Thymus (tissue), 11 donors: ENCODE measurements at regions not wholly inside any gene's neighbourhood (a gene's known extent, or its start where the extent isn't known, plus 50 kb on each side); places are given as distances from the start of the nearest gene placed in this dataset.

Experiments used
- DNase-seq, 9 donors: peaks; one replicate each; pipeline ENCODE4 v3.0.0-alpha.2; 2013; ENCODE audit warnings: low spot score in 9 of 9, low read depth in 6 of 9, missing footprints in 1 of 9
- H3K27ac ChIP-seq, 2 donors: one replicate each; pipeline ENCODE4 v1.5.1; 2013; ENCODE audit warnings: control low read depth in 1 of 2, low read depth in 1 of 2, low read length in 1 of 2, mild to moderate bottlenecking in 1 of 2, moderate library complexity in 1 of 2
- H3K27me3 ChIP-seq, 2 donors: one replicate each; pipeline ENCODE4 v1.5.1; 2013; ENCODE audit warnings: low read length in 1 of 2; ENCODE audit not compliant: control insufficient read depth in 2 of 2, insufficient read depth in 1 of 2
- H3K36me3 ChIP-seq, 2 donors: one replicate each; pipeline ENCODE4 v1.5.1; 2013; ENCODE audit warnings: low read length in 1 of 2, mild to moderate bottlenecking in 1 of 2, moderate library complexity in 1 of 2; ENCODE audit not compliant: control insufficient read depth in 2 of 2, insufficient read depth in 2 of 2
- H3K4me1 ChIP-seq, 2 donors: one replicate each; pipeline ENCODE4 v1.5.1; 2013; ENCODE audit warnings: low read length in 2 of 2; ENCODE audit not compliant: control insufficient read depth in 2 of 2, insufficient read depth in 2 of 2
- H3K4me3 ChIP-seq, 2 donors: one replicate each; pipeline ENCODE4 v1.5.1; 2013; ENCODE audit warnings: low read length in 2 of 2, control low read depth in 1 of 2, mild to moderate bottlenecking in 1 of 2
- H3K9me3 ChIP-seq, 2 donors: one replicate each; pipeline ENCODE4 v1.5.1; 2013; ENCODE audit warnings: low read length in 1 of 2, mild to moderate bottlenecking in 1 of 2; ENCODE audit not compliant: control insufficient read depth in 2 of 2, insufficient read depth in 1 of 2
- WGBS: extraction: QIAGEN DNeasy Blood & Tissue Kit; methylation state at CpG from one replicate; pipeline ENCODE4 v1.1.7; 2013; 5-methylcytosine and 5-hydroxymethylcytosine counted together
- donor health status: healthy.

DNA sequence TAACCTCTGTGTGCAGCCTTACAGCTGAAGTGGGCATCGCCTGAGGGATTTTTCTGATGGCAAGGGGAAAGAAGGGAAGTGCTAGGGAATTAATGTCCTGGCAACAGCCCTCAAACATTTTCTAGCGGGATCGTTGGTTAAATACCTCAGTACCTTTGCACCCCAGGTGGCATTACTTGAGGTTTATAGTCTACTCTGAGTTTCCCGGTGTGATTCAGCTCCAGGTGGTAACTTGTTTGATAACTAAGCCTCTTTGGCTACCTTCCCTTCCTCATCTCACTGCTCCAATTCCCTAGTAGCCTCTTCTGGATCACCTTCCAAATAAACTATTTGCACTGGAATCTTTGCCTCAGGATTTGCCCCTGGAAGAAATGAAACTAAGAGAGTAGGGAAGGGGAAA is 237.0 kb upstream of the SSTR1 start:
- WGBS, result 92% methylated on average over 4 of the region's 4 CpGs
- Histone ChIP-seq H3K4me3 (no peak overlapping the region), H3K36me3 (no peaks in the 10 kb centered on the region), H3K27ac (no peak overlapping the region), H3K27me3 (no peaks in the 10 kb centered on the region), H3K4me1 (peaks cover 2 to 3% of the 10 kb centered on the region in 2 donors), H3K9me3 (no peaks in the 10 kb centered on the region)
- DNase-seq, result no peak

DNA sequence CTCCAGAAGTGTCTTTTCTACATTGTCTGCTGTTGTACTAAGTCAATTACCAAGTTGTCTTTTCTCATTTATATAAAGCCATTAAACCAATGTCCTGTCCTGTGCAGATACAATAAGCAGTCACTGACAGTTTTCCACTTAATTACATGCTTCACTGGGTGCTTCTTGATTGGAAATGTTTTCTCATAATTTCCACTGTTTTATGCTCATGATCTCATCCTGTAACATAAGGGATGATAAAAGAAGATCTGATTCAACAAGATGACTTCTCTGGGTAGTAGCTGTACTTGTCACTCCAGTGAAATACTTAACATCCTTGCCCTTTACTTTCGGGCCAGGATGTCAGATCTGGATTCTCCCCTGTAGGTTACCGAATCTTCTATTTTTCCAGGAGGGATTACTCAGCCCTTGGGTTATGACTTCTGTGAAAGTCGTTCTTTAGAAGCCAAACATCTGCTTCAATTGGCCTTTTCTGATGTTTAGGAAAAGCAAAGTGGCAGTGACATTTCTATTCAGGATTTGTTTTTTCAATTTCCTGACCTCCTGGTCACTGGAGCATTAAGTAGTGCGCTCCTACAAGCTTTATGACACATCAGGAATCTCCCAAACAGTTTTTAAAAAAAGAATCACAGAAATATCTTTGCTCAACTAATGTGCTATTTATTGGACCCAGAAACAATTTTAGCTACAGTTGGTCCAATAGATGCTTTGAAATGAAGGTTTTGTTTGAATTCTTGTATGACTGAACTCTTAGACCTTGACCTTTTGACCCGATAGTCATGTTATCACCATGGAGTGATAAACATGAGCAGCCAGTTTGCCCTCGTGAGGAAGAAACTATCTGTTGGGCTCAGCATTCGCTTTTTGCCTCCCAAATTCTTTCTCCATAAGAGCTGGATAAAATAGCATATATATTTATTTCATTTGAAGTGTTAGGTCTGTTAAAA is 234.5 kb upstream of the SSTR1 start:
- Histone ChIP-seq H3K9me3 (no peaks in the 10 kb centered on the region), H3K36me3 (no peaks in the 10 kb centered on the region), H3K4me1 (peaks cover 2 to 3% of the 10 kb centered on the region in 2 donors), H3K27ac (no peak overlapping the region), H3K4me3 (no peak overlapping the region), H3K27me3 (no peaks in the 10 kb centered on the region)
- no peak for DNase-seq
- WGBS, result 93% methylated on average over 7 of the region's 7 CpGs

DNA sequence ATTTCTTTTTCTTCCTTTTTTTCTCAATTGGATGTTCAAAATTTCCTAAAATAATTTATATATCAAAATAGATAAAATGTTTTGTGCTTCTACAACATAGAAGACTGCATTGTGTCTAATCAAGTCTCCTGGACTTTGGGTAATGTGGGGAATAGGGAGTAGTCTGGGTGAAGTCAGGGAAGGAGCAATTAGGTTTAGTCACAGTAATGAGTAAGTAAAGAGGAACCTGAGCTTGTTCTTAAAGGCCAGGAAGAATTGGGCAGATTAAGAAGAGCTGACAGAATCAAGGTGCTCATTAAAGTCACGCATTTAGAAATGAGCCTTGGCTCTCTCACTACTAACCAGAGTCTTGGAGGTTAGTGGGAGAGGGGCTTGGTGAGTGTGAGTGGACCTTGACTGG is 233.3 kb upstream of the SSTR1 start:
- Histone ChIP-seq H3K4me3 (no peak overlapping the region), H3K9me3 (no peaks in the 10 kb centered on the region), H3K27me3 (no peaks in the 10 kb centered on the region), H3K27ac (no peak overlapping the region), H3K4me1 (peaks cover 1 to 2% of the 10 kb centered on the region in 2 donors), H3K36me3 (no peaks in the 10 kb centered on the region)
- 100% methylated on average over 1 of the region's 1 CpG for WGBS
- no peak for DNase-seq

DNA sequence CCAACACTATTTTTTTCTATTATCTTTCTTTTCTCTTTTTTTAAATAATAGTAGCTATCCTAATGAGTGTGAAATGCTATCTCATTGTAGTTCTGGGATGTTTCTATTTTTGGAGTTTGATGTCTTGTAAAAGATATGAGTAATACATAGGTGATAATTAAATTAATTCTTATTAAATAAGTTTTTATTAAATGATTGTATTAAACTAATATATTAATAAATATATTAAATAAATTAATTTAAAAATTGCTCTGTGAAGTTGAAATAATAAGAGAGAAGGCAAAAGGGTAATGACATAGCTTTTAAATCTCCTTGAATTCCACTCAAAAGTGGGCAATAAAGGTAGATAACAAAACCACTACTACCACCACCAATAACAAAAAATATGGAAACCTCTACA is 230.2 kb upstream of the SSTR1 start:
- Histone ChIP-seq H3K9me3 (no peaks in the 10 kb centered on the region), H3K4me3 (no peak overlapping the region), H3K36me3 (no peaks in the 10 kb centered on the region), H3K27ac (no peak overlapping the region), H3K27me3 (no peaks in the 10 kb centered on the region), H3K4me1 (no peaks in the 10 kb centered on the region)
- DNase-seq, result no peak

DNA sequence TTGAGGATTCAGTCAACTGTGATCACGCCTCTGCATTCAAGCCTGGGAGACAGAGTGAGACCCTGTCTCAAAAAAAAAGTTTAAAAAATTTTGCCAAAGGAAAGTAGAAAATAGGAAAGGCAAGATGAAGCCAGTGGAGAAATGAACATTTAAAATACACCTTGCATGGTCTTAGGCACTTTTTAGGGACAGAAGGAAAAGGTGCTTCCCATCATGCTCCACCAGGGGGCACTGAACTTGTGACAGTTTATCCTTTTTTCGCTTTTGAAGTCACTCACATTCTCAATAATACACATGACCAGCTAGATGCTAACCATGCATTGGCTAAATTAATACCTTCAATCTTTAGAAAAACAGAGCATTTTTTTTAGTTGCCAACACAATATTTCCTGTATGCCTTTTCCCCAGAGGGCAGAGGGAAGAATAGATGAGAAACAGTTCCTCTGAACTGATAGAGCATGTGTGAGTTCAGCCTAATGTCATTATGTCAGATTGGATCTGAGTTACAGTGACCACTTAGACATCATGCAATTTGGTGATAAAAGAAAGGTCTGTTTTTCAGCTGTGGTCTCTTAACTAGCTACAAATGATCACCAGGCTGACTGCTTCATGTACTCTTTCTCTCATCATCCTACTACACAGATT is 221.8 kb upstream of the SSTR1 start:
- WGBS, result 55% methylated on average over 2 of the region's 2 CpGs
- no peak overlapping the region for H3K4me3 ChIP-seq
- DNase-seq, result peak in 7 of 9 donors; percentile 3 to 69 (median 19)

DNA sequence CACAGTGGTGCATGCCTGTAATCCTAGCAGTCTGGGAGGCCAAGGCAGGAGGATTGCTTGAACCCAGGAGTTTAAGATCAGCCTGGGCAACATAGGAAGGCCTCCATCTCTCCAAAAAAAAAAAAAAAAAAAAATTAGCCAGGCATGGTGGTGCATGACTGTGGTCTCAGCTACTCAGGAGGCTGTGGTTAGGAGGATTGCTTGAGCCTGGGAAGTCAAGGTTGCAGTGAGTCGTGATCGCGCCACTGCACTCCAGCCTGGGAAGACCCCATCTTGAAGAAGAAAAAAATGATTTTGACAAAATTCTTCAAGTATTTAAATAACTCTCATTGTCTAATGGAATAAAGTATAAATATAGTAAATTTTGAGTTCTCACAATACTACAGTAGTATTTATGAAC is 219.2 kb upstream of the SSTR1 start:
- DNase-seq, result no peak
- Histone ChIP-seq H3K36me3 (no peaks in the 10 kb centered on the region), H3K4me1 (no peaks in the 10 kb centered on the region), H3K27me3 (no peaks in the 10 kb centered on the region), H3K27ac (no peak overlapping the region), H3K9me3 (no peaks in the 10 kb centered on the region), H3K4me3 (no peak overlapping the region)
- WGBS, result 95% methylated on average over 3 of the region's 3 CpGs

More for the DNA sequence above, 221.8 kb upstream of the SSTR1 start:
- Histone ChIP-seq H3K36me3 (no peaks in the 10 kb centered on the region), H3K27me3 (no peaks in the 10 kb centered on the region), H3K4me1 (no peaks in the 10 kb centered on the region), H3K27ac (no peak overlapping the region), H3K9me3 (no peaks in the 10 kb centered on the region)

DNA sequence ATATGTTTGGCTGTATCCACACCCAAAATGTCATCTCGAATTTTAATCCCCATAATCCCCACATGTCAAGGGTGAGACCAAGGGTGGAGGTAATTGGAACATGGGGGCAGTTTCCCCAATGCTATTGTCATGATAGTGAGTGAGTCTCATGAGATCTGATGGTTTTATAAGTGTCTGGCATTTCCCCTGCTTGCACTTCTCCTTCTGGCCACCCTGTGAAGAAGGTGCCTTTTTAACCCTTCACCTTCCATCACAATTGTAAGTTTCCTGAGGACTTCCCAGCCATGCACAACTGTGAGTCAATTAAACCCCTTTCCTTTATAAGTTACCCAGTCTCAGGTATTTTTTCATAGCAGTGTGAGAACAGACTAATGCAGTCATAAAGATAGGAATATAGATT is 216.7 kb upstream of the SSTR1 start:
- 87% methylated on average over 1 of the region's 1 CpG for WGBS
- Histone ChIP-seq H3K4me1 (no peaks in the 10 kb centered on the region), H3K36me3 (no peaks in the 10 kb centered on the region), H3K27ac (no peak overlapping the region), H3K9me3 (no peaks in the 10 kb centered on the region), H3K27me3 (no peaks in the 10 kb centered on the region), H3K4me3 (no peak overlapping the region)
- no peak for DNase-seq

DNA sequence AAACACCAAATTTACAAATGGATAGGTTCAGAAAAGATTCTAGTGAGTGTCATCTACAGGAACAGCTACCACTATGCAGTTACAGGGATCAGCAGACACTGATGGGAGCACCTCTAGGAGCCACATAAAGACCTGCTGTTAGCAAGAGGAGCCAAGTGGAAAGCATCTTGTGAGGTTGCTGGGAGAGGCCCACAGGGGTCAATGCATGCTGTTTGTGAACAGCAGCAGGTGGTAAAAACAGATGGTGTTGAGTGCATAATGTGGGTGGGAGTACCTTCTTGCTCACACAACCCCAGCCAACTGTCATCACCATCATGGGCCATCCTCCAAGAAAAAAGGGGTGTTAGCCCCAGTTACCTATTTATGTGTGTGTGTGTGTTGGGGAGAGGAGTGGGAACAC is 215.2 kb upstream of the SSTR1 start:
- Histone ChIP-seq H3K4me3 (no peak overlapping the region), H3K9me3 (no peaks in the 10 kb centered on the region), H3K27me3 (no peaks in the 10 kb centered on the region), H3K4me1 (no peaks in the 10 kb centered on the region), H3K27ac (no peak overlapping the region), H3K36me3 (no peaks in the 10 kb centered on the region)
- peak in 1 of 9 donors; percentile 1 for DNase-seq

DNA sequence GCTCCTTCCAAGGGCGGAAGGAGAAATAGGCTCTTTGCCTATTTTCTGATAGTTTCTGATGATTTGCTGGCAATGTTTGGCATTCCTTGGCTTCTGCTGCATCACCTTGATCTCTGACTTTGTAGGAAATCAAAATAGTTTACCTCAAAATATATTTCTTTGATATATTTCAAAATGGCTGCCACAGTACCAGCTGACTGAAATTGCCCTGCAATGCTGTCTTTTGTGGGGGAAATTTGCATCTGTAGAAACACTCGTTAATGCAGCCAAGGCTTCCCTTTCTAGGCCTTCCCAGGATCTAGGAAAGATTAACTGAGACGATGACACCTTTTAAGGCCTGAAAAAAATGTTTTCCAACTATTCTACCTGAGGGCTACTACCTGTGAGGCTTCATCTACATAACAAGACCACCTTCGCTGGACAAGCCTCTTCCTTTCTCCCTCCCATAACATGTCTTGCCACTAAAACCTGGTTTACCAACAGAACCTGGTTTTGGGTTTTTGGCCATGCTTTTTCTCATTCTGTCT is 212.8 kb upstream of the SSTR1 start:
- no peaks in the 10 kb centered on the region for H3K36me3 ChIP-seq
- H3K4me3 ChIP-seq, result no peak overlapping the region
- no peak for DNase-seq
- H3K9me3 ChIP-seq, result no peaks in the 10 kb centered on the region
- H3K27me3 ChIP-seq, result no peaks in the 10 kb centered on the region
- no peak overlapping the region for H3K27ac ChIP-seq
- WGBS, result 94% methylated on average over 4 of the region's 4 CpGs
- no peaks in the 10 kb centered on the region for H3K4me1 ChIP-seq
